GM10248 (cell line): ENCODE measurements at regions not wholly inside any gene's neighbourhood (a gene's known extent, or its start where the extent isn't known, plus 50 kb on each side); places are given as distances from the start of the nearest gene placed in this dataset.

ENCODE experiments used
- CTCF ChIA-PET: fragments of 300-600 bp; sonication (Branson Sonifier 250); formaldehyde crosslinking; extraction: SDS; loops from one replicate; lab custom pipeline; 2021; ENCODE audit warnings: antibody characterized with exemption; lab: Yijun Ruan, JAX
- POLR2A ChIA-PET: fragments of 350-650 bp; sonication (Branson Sonifier 250); formaldehyde crosslinking; extraction: SDS; loops from one replicate; lab custom pipeline; 2020; ENCODE audit warnings: antibody characterized with exemption; lab: Yijun Ruan, JAX
- DNase-seq: peaks from one replicate; pipeline ENCODE4 v3.0.0; 2012; ENCODE audit errors: extremely low spot score
- CTCF ChIP-seq: IDR thresholded peaks from 2 replicates; pipeline ENCODE4 v1.5.1; 2012; ENCODE audit warnings: mild to moderate bottlenecking, low read depth; ENCODE audit errors: extremely low read depth, missing control alignments, control extremely low read depth

GRCh38 chr10:43966571-43966965, 317.9 kb upstream of the ZNF32 start:
- ChIA-PET CTCF (no interaction called here), POLR2A (no interaction called here)
- DNase-seq = no peak
- TF ChIP-seq CTCF = no peak

- DNase-seq = no peak
- POLR2A ChIA-PET = no interaction called here
- CTCF ChIA-PET = no interaction called here
- no peak for TF ChIP-seq CTCF
These were observed 317.4 kb upstream of the ZNF32 start for GRCh38 chr10:43965918-43966570.

GRCh38 chr10:43965033-43965917, 316.6 kb upstream of the ZNF32 start:
- no peak for DNase-seq
- POLR2A ChIA-PET = no interaction called here
- CTCF ChIA-PET = no interaction called here
- TF ChIP-seq CTCF = no peak

GRCh38 chr10:43964486-43964885, 315.8 kb upstream of the ZNF32 start:
- ChIA-PET CTCF (interaction anchor here (0.9 to 1.0 kb wide), 2 partner anchors 10 to 30 kb away, joined by 3 read pairs; no protein-coding TSS in a partner anchor), POLR2A (no interaction called here)
- no peak for DNase-seq
- no peak for TF ChIP-seq CTCF

- TF ChIP-seq CTCF = no peak
- CTCF ChIA-PET = interaction anchor here (0.9 to 1.0 kb wide), 2 partner anchors 11 to 30 kb away, joined by 3 read pairs; no protein-coding TSS in a partner anchor
- POLR2A ChIA-PET = no interaction called here
- no peak for DNase-seq
These were observed 315.2 kb upstream of the ZNF32 start for GRCh38 chr10:43963793-43964425.

- POLR2A ChIA-PET = no interaction called here
- DNase-seq = no peak
- CTCF ChIA-PET = interaction anchor here (1.0 kb wide), 1 partner anchor 11 kb away, joined by 3 read pairs; no protein-coding TSS in a partner anchor
These were observed 314.7 kb upstream of the ZNF32 start for GRCh38 chr10:43963379-43963778.

More at GRCh38 chr10:43963379-43963778, 314.7 kb upstream of the ZNF32 start:
- no peak for TF ChIP-seq CTCF
